IPS-18c (cell line): ENCODE measurements at regions not wholly inside any gene's neighbourhood (a gene's known extent, or its start where the extent isn't known, plus 50 kb on each side); places are given as distances from the start of the nearest gene placed in this dataset.

Experiments
- H3K4me3 ChIP-seq: 2 replicates; pipeline ENCODE4 v1.7.0; 2013; ENCODE audit warnings: low read depth, mild to moderate bottlenecking, low read length, moderate library complexity; ENCODE audit not compliant: insufficient read depth
- H3K9me3 ChIP-seq: one replicate; pipeline ENCODE4 v1.6.1; 2013; ENCODE audit warnings: mild to moderate bottlenecking, low read length, moderate library complexity; ENCODE audit not compliant: control insufficient read depth, insufficient read depth

- H3K4me3 ChIP-seq = no peak overlapping the region
These were observed 118.3 kb upstream of the FAM20A start for GRCh38 chr17:68719431-68719830.

GRCh38 chr17:68718926-68719325 is 117.8 kb upstream of the FAM20A start:
- H3K4me3 ChIP-seq = no peak overlapping the region
- H3K9me3 ChIP-seq = no peaks in the 10 kb centered on the region

More at GRCh38 chr17:68719431-68719830, 118.3 kb upstream of the FAM20A start:
- no peaks in the 10 kb centered on the region for H3K9me3 ChIP-seq

GRCh38 chr17:68718465-68718864 is 117.3 kb upstream of the FAM20A start:
- Histone ChIP-seq H3K4me3 (no peak overlapping the region), H3K9me3 (no peaks in the 10 kb centered on the region)

- no peak overlapping the region for H3K4me3 ChIP-seq
These were observed 113.5 kb upstream of the FAM20A start for GRCh38 chr17:68714676-68715075.

GRCh38 chr17:68711858-68712257 is 110.7 kb upstream of the FAM20A start:
- H3K9me3 ChIP-seq = no peaks in the 10 kb centered on the region
- no peak overlapping the region for H3K4me3 ChIP-seq

More at GRCh38 chr17:68714676-68715075, 113.5 kb upstream of the FAM20A start:
- no peaks in the 10 kb centered on the region for H3K9me3 ChIP-seq

- Histone ChIP-seq H3K9me3 (no peaks in the 10 kb centered on the region), H3K4me3 (no peak overlapping the region)
These were observed 109.8 kb upstream of the FAM20A start for GRCh38 chr17:68710976-68711375.

GRCh38 chr17:68710035-68710780 is 109.0 kb upstream of the FAM20A start:
- H3K4me3 ChIP-seq = no peak overlapping the region

GRCh38 chr17:68709461-68709860 is 108.3 kb upstream of the FAM20A start:
- no peaks in the 10 kb centered on the region for H3K9me3 ChIP-seq
- no peak overlapping the region for H3K4me3 ChIP-seq

More at GRCh38 chr17:68710035-68710780, 109.0 kb upstream of the FAM20A start:
- no peaks in the 10 kb centered on the region for H3K9me3 ChIP-seq

GRCh38 chr17:68707031-68707430 is 105.9 kb upstream of the FAM20A start:
- H3K4me3 ChIP-seq = no peak overlapping the region
- no peaks in the 10 kb centered on the region for H3K9me3 ChIP-seq

GRCh38 chr17:68706356-68706920 is 105.3 kb upstream of the FAM20A start:
- no peak overlapping the region for H3K4me3 ChIP-seq
- H3K9me3 ChIP-seq = no peaks in the 10 kb centered on the region

- H3K9me3 ChIP-seq = no peaks in the 10 kb centered on the region
These were observed 104.5 kb upstream of the FAM20A start for GRCh38 chr17:68705714-68706076.

GRCh38 chr17:68704871-68705713 is 103.9 kb upstream of the FAM20A start:
- H3K4me3 ChIP-seq = no peak overlapping the region
- H3K9me3 ChIP-seq = no peaks in the 10 kb centered on the region

More at GRCh38 chr17:68705714-68706076, 104.5 kb upstream of the FAM20A start:
- H3K4me3 ChIP-seq = no peak overlapping the region

- H3K4me3 ChIP-seq = no peak overlapping the region
- H3K9me3 ChIP-seq = no peaks in the 10 kb centered on the region
These were observed 99.9 kb upstream of the FAM20A start for GRCh38 chr17:68701046-68701445.

- Histone ChIP-seq H3K9me3 (no peaks in the 10 kb centered on the region), H3K4me3 (no peak overlapping the region)
These were observed 99.3 kb upstream of the FAM20A start for GRCh38 chr17:68700421-68700820.

- no peaks in the 10 kb centered on the region for H3K9me3 ChIP-seq
- no peak overlapping the region for H3K4me3 ChIP-seq
These were observed 98.8 kb upstream of the FAM20A start for GRCh38 chr17:68699936-68700335.

GRCh38 chr17:68698746-68699145 is 97.6 kb upstream of the FAM20A start:
- H3K9me3 ChIP-seq = no peaks in the 10 kb centered on the region
- no peak overlapping the region for H3K4me3 ChIP-seq

- H3K4me3 ChIP-seq = no peak overlapping the region
- no peaks in the 10 kb centered on the region for H3K9me3 ChIP-seq
These were observed 96.7 kb upstream of the FAM20A start for GRCh38 chr17:68697850-68698361.

- no peak overlapping the region for H3K4me3 ChIP-seq
- no peaks in the 10 kb centered on the region for H3K9me3 ChIP-seq
These were observed 94.5 kb upstream of the FAM20A start for GRCh38 chr17:68695659-68696058.
